Middle frontal gyrus (tissue), 1 donor: ENCODE measurements at regions not wholly inside any gene's neighbourhood (a gene's known extent, or its start where the extent isn't known, plus 50 kb on each side); places are given as distances from the start of the nearest gene placed in this dataset.

ENCODE experiments used
- DNase-seq: peaks from one replicate; pipeline ENCODE4 v3.0.0-alpha.2; 2015; ENCODE audit warnings: low spot score; ENCODE audit errors: extremely low spot score

DNA sequence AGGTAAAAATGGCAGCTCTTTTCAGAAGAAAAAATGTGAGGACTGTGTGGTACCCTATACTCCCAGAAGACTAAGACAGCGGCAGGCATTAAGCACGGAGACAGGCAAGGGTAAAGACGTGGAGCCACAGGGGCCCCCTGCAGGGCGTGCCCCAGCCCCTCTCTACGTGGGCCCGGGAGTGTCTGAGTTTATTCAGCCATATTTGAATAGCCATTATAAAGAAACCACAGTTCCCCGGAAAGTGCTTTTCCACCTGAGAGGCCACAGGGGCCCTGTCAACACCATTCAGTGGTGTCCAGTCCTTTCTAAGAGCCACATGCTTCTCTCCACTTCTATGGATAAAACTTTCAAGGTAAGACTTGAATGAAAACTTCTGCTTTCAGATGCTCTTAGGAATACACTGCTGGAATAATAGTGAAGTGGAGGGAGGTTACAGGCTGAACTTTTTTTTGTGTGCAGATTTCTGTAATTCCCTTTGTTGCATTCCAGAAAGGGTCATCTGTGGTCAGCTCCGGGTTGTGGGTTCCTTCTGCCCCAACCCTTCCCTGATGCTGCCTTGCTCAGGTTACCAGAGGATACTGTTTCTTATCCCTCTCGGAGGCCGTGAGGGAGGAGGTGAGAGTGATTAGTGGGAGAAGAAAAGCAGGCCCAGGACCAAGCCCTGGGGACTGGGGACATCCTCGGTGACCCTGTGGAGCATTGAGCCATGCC lies 58.4 kb downstream of the SLC25A47 start:
- no peak for DNase-seq

DNA sequence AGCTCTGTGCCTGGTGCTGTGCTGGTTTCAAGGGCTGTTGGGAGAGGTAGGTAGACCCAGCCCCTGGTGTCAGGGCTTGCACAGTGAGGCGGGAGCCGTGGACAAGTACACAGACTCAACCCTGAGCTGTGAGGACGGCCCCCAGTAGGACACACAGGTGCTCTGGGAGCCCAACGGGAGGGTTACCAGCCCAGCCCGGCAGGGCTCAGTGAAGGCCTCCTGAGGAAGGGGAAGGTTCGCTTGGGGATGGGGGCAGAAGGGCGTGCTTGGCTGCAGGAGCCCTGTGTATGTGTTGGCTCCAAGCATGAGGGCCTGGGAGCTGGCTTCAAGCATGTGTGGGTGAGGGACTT lies 58.9 kb downstream of the SLC25A47 start:
- no peak for DNase-seq

DNA sequence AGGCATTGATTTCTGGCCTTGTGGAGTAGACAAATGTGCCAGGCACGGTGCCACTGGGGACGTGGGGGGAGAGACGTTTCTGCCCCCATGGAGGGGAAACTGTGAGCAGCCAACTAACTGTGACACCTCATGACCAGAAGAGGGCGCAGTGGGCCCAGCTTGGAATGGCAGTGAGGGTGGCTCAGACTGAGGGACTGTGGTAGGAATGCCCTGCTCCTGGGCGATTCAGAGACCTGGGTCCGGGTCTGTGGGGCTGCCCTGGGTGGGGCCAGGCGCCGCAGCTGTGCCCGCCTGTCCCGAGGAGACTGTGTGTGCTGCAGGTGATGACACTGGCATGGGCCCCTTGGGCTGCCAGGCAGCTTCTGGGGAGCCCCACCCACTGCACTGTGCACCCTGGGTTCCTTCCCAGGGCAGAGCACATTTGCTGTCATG lies 60.6 kb downstream of the SLC25A47 start:
- peak; percentile 17 for DNase-seq

DNA sequence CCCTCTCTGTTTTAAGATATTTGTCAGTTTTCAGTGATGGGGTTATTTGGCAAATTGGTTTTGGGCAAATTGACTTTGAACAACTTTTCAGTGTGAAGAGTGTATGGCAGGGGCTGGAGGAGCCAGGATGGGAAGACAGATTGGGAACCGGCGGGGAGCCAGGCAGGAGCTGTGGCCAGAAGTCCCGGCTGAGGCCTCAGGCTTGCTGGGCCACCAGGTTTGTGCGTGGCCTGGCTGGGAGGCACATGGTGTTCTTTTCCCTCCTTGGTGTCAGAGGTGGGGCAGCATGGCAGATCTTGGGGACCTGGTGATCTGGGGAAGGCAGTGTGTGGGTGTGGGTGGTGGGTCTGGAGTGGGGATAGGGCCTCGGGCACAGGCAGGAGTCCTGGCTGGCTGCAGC lies 61.1 kb downstream of the SLC25A47 start:
- DNase-seq = no peak

DNA sequence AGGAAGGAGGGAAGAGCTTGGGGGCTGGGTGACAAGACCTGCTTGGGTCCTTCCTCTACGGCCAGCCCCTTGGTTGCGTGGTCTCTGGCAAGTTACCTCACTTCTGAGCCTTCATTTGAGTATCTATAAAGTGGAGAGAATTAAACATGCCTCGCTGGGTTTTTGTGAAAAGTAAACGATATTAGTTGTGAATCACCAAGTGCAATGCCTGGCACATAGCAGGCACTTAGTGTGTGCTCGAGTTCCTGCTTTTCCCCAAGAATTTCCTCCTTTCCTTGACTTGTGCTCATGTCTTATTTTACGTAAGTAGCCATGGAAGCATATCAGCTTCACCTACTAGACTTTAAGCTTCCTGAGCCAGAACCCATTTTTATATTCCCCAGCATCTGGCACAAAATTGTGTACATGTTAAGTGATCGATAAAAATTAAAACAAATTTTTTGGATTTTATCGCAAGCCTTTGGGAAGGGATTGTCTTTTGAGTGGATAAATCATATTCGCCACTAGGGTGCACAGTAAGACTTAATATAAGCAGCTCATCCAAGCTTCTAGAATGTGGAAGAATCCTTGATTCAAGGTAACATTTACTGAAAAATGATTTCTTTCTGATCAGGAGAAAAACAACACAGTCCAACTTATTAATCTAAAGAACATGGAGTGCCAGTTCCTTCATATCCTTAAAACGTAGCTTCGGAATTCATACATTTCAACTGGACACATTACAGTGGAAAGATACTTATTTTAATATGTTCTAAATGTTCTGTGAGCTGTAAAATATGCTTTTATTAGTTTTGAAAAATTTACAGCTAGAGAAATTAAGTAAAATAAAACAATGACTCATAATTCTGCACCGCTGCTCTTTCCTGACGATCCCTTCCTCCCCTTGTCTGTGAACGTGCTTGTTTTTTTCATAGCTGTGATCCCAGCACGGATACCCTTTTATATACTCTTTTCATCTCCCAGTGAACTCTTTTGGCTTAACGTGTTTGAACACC lies 62.0 kb downstream of the SLC25A47 start:
- DNase-seq = no peak

DNA sequence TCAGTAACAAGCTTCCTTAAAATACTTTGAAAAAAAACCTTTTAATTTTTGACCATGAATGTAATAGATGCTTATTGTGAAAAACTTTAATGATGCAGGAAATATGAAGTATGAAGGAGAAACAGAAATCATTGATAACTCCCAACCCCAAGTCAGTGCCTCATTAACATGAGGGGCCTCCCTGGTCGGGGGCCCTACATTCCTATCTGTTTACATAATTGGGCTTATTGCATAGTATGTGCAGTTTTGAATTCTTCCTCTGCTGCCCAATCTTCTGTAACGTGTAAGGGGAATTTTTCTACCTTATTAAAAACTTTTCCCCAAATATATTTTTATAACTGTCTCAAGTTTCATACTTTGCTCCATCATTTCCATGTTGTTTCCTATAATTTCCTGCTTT lies 63.0 kb downstream of the SLC25A47 start:
- no peak for DNase-seq

DNA sequence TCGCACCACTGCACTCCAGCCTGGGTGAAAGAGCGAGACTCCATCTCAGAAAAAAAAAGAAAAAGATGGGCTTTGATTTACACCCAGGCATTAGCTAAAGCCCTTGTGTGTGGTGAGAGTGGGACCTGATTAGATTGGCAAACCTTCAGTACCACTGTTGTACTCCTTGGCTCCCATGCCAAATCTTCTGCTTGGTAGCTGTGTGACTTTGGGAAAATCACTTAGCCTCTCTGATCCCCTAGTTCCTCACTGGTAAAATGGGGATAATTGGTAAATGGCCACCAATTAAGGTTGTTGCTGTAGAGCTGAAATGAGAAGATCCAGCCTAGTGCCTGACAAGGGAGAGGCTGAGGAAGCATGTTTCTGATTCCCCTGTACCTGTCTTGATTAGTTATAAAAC lies 63.7 kb downstream of the SLC25A47 start:
- DNase-seq = no peak

DNA sequence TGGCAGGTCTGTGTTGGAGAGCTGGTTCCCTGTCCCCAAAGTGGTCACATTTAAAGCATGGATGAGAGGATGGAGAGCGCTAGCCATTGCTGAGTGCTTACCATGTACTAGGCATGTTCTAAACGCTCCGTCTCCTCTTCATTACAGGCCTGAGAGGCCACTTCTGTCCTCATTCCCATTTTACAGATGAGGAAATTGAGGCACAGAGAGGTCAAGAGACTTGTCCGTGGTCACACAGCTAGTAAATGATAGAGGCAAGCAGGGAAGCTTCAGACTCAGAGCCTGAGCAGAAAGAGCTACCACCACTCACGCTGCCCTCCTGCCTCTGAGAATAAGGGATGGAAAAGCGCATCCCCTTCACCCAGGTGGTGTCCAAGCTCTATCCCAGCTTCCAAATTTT lies 64.3 kb downstream of the SLC25A47 start:
- DNase-seq = no peak

DNA sequence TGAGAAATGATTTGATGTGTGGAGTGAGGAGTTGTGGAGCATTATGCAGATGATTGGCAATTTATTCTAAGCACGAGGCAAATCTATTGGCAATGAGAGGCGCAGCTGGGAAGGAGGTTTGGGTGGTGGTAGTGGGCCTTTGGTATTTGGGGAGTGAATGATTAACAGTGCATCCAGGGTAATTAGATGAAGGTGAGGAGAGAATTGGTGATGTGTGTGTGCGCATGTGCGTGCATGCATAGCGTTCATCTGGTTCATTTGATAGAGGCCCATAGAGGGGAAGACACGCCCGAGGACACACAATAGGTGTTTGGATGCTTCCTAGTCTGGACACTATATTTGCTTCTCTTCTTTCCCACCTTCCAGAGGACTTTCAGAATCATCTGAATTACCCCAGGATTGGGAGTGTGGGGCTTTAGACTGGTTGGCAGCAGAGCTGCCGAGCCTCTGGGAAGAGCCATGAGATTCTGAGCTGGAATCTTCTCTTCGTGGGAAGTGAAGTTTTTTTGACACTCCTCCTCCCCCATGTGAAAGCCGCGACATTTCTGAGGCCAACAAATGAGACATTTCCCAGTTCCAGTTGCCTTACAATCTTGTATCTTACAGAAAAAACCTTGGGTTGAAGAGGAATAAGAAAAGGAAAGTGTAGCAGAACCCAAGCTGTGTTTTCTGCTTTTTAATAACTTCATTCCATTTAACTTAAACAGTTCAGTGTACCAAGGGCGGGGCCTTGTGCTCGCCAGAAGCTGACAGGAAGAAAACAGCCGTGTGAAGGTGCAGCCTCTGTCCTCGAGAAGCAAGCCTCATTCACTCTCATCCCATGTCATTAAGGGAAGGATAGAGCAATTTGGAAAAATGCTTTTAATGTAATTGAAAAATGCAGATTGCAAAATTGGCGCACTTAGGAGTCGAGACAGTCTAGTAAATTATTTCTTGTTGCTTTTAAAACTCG lies 65.2 kb downstream of the SLC25A47 start:
- DNase-seq = no peak

DNA sequence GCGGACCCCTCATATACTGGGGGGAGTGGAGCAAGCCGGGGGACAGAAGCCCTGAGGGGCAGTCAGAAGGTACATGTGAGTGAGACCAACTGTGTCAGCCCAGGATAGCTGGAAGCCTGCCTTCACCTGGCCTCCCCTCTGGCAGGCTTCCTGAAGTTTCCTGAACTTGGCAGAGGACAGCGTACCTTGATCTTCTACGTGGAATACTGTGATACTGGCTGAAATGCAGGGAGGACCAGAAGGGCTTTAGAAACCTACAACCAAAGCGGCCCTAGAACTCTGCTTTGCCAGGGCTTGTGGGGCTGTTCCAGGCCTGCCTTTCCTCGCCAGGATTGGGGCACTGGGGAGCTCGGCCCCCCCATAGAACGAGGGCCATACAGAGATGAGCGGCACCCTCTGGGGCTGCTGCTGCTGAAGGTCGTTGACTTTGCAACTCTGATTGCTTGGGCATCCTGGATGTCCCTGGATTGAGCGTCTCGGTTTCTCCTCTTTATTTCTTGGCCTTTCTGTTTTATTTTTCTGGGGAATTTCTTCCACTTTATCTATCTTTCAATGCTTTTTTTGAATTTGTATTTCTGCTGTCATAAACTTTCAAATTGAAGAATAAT lies 66.5 kb downstream of the SLC25A47 start:
- DNase-seq = no peak

DNA sequence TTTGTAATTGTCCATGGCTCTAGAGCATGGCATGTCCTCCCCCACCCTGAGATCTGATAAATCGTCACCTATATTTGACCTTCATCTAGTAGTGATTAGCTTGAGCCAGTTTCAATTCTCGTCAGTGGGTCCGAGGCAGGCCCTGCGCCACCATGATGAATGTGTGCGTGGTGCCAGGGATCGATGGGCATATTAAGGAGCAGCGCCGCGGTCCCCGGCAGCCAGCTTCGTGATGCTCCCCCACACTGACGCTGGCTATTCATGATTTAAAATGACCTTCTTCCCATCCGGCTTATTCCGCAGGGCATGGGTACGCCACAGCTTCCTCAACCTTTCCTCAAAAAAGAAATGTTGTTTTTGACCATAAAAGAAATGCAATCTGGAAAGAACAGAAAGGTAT lies 68.0 kb downstream of the SLC25A47 start:
- no peak for DNase-seq

DNA sequence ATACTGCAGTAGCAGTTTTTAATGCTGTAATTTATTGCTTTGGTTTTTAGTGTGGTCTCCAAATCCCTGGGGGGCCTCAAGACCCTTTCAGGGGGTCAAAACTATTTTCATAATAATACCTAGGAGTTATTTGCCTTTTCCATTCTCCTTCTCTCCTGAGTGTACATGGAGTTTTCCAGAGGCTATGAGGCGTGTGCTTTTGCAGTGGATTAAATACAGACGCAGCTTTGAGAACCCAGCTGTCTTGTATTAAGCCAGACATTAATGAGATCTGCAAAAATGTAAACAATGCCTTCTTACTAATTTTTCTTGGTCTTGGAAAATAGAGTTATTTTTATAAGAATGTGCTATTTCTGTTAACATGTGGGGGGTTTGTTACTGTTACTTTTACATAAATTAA lies 68.6 kb downstream of the SLC25A47 start:
- DNase-seq = no peak

DNA sequence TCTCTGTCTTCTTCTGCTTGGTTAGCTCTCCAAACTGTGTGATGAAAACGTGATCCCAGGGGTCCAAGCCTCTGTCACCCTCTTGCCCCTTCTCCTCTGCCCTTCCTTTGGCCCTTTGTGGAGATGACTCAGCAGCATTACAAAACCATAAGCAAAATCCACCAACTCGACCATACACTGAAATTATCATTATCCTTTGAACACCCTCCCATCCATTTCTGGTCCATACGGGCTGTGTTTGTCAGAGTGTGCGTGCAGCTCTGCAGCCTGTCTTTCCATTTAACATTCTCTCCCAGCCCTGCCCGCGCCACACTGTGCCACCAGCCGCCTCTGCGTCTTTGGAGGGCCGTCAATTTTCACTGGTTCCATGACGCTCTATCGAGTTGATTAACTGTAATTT lies 69.2 kb downstream of the SLC25A47 start:
- no peak for DNase-seq

DNA sequence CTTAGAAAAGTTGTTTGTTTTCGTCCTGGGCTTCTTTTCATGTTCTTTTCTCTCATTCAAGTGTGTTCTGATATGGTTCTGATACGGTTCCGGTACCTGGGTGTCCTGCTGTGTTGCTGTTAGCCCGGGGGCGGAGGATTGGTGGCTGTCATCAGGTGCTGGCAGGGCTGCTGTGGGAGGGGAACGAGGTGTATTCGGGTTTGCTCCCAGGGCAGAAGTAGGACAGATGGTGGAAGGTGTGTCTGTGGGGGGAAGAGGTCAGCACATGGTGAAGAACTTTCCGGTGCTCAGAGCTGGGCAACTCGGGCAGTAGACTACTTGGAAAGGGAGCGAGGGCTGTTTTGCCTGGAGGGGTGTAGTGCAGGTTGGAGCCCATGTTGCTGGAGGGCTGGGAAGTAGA lies 70.2 kb downstream of the SLC25A47 start:
- no peak for DNase-seq

DNA sequence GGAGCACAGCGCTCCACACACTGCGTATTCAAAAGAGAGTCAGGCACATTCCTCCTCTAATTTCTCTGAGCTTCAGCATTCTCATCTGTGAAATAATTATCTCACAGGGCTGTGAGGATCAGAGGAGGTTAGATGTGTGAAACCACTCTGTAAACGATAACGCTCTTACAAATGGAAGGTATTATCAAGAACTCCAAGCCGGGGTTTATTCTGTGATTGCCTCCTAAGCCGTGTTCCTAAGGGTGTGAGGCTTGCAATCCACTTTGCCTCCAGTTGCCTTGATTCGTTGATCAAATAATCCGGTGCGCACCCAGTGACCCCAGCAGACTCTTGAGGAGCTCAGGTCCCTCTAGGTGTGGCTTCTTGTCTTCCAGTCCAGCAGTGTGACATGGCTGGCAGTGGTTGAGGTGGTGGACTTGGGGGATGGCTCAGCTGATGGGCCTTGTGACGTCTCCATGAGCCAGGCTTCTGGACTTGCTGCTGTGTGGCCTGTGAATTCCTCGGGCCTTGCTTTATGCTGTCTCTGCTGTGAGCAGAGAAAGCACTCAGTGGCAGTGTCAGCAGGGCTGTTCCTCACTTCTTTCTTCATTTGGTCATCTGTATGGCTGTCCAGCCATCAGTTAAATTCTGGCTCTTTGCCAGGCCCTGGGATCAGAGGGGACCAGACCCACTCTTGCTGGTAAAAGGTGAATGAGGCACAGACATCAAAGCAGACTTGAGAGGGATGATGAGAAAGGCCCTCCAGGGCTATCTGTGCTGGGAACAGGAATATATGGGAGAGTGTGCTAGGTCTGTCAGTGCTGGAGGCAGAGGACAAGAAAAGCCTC lies 71.0 kb downstream of the SLC25A47 start:
- DNase-seq = no peak

DNA sequence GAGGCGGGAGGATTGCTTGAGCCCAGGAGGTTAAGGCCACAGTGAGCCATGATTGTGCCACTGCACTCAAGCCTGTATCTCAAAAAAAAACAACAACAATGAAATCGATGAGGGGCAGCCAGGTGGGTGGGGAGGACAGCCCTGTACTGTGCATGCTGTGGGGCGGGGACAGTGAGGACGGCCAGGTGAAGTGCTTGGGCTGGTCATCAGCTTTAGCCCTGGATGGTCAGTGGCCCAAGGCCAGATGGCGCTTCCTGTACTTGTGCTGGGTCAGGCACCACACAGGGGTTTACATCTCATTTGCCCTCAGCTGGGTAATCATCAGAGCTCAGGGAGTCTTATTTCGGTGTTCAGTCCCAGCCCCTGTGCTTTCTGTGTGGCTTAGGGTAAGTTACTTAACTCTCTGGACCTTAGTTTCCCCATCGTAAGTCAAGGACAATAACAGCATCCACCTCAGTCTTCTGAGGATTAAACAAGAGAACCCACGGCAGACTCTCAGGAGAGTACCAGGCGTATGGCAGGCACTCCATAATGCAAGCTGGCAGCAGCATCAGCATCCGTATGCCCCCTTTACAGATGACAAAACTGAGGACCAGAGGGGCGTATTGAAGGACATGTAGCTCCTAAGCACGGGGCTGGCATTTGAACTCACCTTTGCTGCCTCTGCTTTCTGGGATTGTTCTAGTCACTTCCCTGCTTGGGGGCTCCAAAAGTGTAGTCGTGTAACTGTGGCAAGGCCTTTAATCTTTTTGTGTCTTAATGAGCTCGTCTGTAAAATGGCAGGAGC lies 71.9 kb downstream of the SLC25A47 start:
- no peak for DNase-seq

DNA sequence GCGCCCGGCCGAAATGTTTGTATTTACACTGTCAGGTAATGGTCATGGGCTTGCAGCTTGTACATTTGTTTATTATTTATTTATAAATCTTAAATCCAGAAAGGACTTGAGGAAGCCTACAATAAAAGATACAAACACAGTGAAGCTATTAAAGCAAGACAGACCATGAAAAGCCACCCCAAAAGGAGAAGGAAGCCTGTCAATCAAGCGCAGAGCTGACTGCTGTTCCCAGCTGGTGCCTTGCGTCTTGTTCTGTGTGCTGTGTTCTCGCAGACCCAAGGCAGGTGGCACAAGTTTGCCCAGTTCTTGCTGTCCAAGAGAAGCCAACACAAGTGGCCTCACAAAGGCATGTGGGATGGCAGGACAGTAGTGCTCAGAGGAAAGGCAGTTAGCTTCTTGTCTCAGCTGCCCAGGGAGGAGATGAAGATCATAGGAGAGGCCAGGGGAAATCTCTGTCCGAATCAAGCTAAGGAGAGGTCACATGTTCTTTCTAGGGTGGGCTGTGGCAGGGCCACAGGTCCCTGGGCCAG lies 73.2 kb downstream of the SLC25A47 start:
- DNase-seq = no peak

DNA sequence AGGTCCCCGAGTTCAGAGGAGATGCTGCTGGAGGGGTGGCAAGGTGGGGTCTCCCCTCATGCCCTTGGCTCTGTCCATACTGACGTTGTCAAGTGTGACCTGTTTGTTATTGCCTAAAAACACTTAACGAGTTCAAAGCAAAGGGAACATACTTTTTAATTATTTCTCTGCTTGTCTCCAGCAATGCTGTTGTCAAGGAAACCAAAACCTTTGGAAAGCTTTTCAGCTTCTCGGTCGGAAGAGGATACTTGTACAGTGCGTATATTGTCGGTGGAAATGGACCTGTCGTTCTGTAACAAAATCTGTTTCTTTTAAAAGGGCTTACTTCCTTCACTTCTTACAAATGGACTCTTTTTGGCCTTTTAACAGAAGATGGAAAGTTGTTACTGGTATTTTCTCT lies 73.9 kb downstream of the SLC25A47 start:
- no peak for DNase-seq

DNA sequence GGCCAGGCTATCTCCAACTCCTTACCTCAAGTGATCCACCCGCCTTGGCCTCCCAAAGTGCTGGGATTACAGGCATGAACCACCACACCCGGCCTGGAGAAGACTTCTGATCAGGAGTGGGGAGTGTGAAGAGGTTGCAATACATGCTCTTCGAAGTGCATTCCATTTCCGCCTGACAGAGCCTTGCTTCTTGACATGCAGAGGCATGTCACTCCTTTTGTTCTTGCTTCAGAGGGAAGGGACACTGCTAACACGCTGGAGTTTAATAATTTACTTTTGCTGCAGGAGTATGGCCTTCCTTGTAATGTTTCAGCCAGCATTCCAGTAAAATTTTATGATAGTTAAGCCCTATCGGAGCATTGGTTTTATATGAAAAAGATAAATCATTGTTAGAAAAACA lies 74.9 kb downstream of the SLC25A47 start:
- DNase-seq = no peak
